ENCODE measurements at regions not wholly inside any gene's neighbourhood (a gene's known extent, or its start where the extent isn't known, plus 50 kb on each side); places are given as distances from the start of the nearest gene placed in this dataset.
"Not testable (repeated sequence)": the region's sequence is repeated elsewhere in the genome, so short reads cannot be mapped to it uniquely, and the experiment has no call there.

DNA sequence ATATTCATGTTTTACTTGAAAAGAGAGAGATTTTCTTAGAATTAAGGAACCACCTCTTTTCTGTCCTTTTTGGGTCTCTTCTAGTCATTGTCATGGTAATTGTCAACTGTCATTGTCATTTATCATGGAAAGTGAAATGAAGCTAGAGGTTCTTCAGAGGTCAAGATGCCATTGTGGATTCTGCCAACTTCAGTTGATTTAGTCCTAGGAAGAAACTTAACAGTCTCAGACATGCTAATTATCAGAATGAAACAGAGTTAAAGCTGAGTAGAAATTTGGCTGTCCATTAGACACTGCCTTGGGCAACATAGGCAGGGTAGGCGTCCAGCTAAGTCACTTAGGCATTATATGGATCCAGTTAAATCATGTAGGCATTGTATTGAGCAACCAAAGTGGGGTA lies 796.1 kb upstream of the ADGRL3 start:
- Histone ChIP-seq H3K9me3 (no peaks in the 10 kb centered on the region), H3K27me3 (no peaks in the 10 kb centered on the region), H3K4me3 (no peak overlapping the region), H3K27ac (no peak overlapping the region), H3K4me1 (no peaks in the 10 kb centered on the region), H3K36me3 (no peaks in the 10 kb centered on the region)
- no peak for TF ChIP-seq POLR2A (IDR thresholded peaks at IDR 0.05)
- TF ChIP-seq, protein P1, sequence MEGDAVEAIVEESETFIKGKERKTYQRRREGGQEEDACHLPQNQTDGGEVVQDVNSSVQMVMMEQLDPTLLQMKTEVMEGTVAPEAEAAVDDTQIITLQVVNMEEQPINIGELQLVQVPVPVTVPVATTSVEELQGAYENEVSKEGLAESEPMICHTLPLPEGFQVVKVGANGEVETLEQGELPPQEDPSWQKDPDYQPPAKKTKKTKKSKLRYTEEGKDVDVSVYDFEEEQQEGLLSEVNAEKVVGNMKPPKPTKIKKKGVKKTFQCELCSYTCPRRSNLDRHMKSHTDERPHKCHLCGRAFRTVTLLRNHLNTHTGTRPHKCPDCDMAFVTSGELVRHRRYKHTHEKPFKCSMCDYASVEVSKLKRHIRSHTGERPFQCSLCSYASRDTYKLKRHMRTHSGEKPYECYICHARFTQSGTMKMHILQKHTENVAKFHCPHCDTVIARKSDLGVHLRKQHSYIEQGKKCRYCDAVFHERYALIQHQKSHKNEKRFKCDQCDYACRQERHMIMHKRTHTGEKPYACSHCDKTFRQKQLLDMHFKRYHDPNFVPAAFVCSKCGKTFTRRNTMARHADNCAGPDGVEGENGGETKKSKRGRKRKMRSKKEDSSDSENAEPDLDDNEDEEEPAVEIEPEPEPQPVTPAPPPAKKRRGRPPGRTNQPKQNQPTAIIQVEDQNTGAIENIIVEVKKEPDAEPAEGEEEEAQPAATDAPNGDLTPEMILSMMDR (IDR thresholded peaks at IDR 0.05): no peak
- intact Hi-C loops (cut with DNase I): no loop called here
- ATAC-seq (no peak), DNase-seq (no peak)
- 0% methylated on average over 1 of the region's 1 CpG for WGBS (ENCODE audit: insufficient coverage, low coverage, low lambda C conversion rate, missing lambda C conversion rate)

DNA sequence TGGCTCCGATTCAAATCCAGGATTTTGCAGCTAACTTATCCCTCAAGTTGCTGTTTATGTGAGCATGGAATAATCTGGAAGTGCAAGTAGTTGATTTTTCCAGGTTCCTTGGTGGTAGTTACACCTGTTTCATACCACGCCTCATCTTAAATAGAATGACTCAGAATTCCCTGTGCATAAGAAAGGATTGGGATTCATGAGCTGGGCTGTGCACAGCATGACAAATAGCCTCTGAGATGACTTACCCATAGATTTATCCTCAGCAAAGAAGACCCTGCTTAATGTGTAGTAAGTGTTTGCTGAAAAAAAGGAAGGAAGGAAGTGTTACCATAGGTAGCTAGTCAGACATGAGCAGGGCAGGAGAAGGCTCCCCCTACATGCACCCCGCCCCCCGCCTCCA lies 777.7 kb upstream of the ADGRL3 start:
- Histone ChIP-seq H3K4me3 (no peak overlapping the region), H3K27me3 (no peaks in the 10 kb centered on the region), H3K36me3 (no peaks in the 10 kb centered on the region), H3K27ac (no peak overlapping the region), H3K9me3 (no peaks in the 10 kb centered on the region), H3K4me1 (no peaks in the 10 kb centered on the region)
- WGBS (ENCODE audit: insufficient coverage, low coverage, low lambda C conversion rate, missing lambda C conversion rate): 44% methylated on average over 3 of the region's 4 CpGs
- TF ChIP-seq, protein P1 (IDR thresholded peaks at IDR 0.05): no peak
- TF ChIP-seq POLR2A (IDR thresholded peaks at IDR 0.05): no peak
- DNase-seq (no peak), ATAC-seq (no peak)
- intact Hi-C loops (cut with DNase I): no loop called here

DNA sequence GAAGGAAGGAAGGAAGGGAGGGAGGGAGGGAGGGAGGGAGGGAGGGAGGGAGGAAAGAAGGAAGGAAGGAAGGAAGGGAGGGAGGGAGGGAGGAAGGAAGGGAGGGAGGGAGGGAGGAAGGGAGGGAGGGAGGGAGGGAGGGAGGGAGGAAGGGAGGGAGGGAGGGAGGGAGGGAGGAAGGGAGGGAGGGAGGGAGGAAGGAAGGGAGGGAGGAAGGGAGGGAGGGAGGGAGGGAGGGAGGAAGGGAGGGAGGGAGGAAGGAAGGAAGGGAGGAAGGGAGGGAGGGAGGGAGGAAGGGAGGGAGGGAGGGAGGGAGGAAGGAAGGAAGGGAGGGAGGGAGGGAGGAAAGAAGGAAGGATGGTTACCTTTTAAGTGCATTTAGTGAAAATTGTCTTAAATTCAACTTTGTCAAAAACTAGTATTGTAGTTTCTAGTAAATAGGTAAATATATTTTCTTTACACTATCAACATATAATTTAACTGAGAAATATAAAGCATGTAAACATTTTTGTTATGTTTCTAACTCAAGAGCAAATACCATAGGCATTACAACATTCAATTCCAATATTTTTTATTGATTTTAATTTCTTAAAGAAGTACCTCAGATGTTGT lies 776.4 kb upstream of the ADGRL3 start:
- H3K27ac ChIP-seq; intact Hi-C loops (cut with DNase I); DNase-seq; H3K9me3 ChIP-seq; ATAC-seq; H3K4me1 ChIP-seq; H3K4me3 ChIP-seq; H3K36me3 ChIP-seq; H3K27me3 ChIP-seq: not testable (repeated sequence)

DNA sequence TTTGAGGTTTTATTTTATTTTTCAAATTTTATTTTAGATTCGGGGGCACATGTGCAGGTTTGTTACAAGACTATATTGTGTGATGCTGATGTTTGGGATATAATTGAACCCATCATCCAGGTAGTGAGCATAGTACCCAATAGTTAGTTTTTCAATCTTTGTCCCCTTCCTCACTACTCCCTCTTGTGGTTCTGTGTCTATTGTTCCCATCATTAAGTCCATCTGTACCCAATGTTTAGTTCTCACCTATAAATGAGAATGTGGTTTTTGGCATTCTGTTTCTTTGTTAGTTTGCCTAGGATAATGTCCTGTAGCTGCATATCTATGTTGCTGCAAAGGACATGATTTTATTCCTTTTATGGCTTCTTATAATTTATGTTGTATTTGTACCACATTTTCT lies 767.2 kb upstream of the ADGRL3 start:
- H3K27ac ChIP-seq: no peak overlapping the region
- TF ChIP-seq, protein P1 (IDR thresholded peaks at IDR 0.05): no peak
- no peak for TF ChIP-seq POLR2A (IDR thresholded peaks at IDR 0.05)
- DNase-seq: no peak
- H3K4me3 ChIP-seq: no peak overlapping the region
- H3K36me3 ChIP-seq: no peaks in the 10 kb centered on the region
- no peaks in the 10 kb centered on the region for H3K9me3 ChIP-seq
- no peak for ATAC-seq
- intact Hi-C loops (cut with DNase I): no loop called here
- H3K27me3 ChIP-seq: no peaks in the 10 kb centered on the region
- H3K4me1 ChIP-seq: no peaks in the 10 kb centered on the region
- 37% methylated on average over 1 of the region's 1 CpG for WGBS (ENCODE audit: insufficient coverage, low coverage, low lambda C conversion rate, missing lambda C conversion rate)

DNA sequence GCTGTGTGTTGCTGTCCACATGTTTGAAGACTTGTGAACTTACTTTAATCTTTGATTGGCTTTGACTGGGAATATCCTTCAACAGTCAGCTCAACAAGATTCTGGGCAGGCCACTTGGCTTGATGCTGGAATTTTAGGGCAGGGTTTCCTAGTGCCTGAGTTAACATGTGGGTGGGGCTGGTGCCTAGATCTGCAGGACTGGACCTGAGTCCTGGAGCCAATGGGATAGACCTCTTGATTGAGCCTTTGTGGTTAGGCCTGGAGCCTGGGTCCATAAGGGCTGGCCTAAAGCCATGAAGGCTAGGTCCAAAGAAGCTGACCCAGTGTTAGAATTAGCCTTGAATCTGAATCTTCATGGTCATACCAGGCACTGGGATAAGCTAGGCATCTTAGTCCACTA lies 757.1 kb upstream of the ADGRL3 start:
- Histone ChIP-seq H3K4me1 (no peaks in the 10 kb centered on the region), H3K27me3 (no peaks in the 10 kb centered on the region), H3K36me3 (no peaks in the 10 kb centered on the region), H3K9me3 (no peaks in the 10 kb centered on the region), H3K27ac (no peak overlapping the region), H3K4me3 (no peak overlapping the region)
- DNase-seq (no peak), ATAC-seq (no peak)
- intact Hi-C loops (cut with DNase I): no loop called here
- no peak for TF ChIP-seq POLR2A (IDR thresholded peaks at IDR 0.05)
- TF ChIP-seq, protein P1 (IDR thresholded peaks at IDR 0.05): no peak

Data from right lobe of liver (tissue), 6 donors.